CD14-positive monocyte (primary cell): ENCODE measurements at regions not wholly inside any gene's neighbourhood (a gene's known extent, or its start where the extent isn't known, plus 50 kb on each side); places are given as distances from the start of the nearest gene placed in this dataset.
A peak's percentile ranks its signal among the peaks of the same experiment; 100 is the strongest.

Experiments used
- DNase-seq, 3 donors: peaks; one replicate each; pipeline ENCODE4 v3.0.0-alpha.2; 2011 to 2022
- H2AFZ ChIP-seq: 2 replicates; pipeline ENCODE4 v1.6.0; 2012; ENCODE audit warnings: mild to moderate bottlenecking, low read depth, low read length, inconsistent platforms; ENCODE audit not compliant: insufficient read depth, poor library complexity, severe bottlenecking
- H3K27ac ChIP-seq, 2 donors: 1 replicate in 1 of 2; 2 replicates in 1 of 2; pipeline ENCODE4 v1.5.1; 2012 to 2013; ENCODE audit warnings: low read length in 2 of 2, control low read depth in 1 of 2, inconsistent platforms in 1 of 2, low read depth in 1 of 2, mild to moderate bottlenecking in 1 of 2
- H3K27me3 ChIP-seq, 2 donors: one replicate each; pipeline versions ENCODE4 v1.6.0 to v1.6.1; 2011 to 2013; ENCODE audit warnings: low read length in 2 of 2; ENCODE audit not compliant: control insufficient read depth in 2 of 2, insufficient read depth in 2 of 2
- H3K36me3 ChIP-seq, 2 donors: replicated peaks in 1 of 2; 1 replicate in 1 of 2; 2 replicates in 1 of 2; pipeline versions ENCODE4 v1.5.1 to v1.6.1; 2012 to 2013; ENCODE audit warnings: low read length in 2 of 2, control low read depth in 1 of 2, inconsistent platforms in 1 of 2, mild to moderate bottlenecking in 1 of 2; ENCODE audit not compliant: insufficient read depth in 2 of 2, control insufficient read depth in 1 of 2
- H3K4me1 ChIP-seq, 2 donors: 1 replicate in 1 of 2; 2 replicates in 1 of 2; pipeline versions ENCODE4 v1.5.1 to v1.6.1; 2012 to 2013; ENCODE audit warnings: low read length in 2 of 2, control low read depth in 1 of 2, inconsistent platforms in 1 of 2, mild to moderate bottlenecking in 1 of 2, moderate library complexity in 1 of 2; ENCODE audit not compliant: insufficient read depth in 2 of 2, control insufficient read depth in 1 of 2
- H3K4me2 ChIP-seq: replicated peaks from 2 replicates; pipeline ENCODE3; 2012; ENCODE audit warnings: low read length, moderate library complexity, mild to moderate bottlenecking; ENCODE audit not compliant: poor library complexity, severe bottlenecking; ENCODE audit errors: extremely low read depth
- H3K4me3 ChIP-seq, 3 experiments: fragments of 200-600 bp in 1 of 3; sonication (generic) in 1 of 3; replicated peaks in 1 of 3; 1 replicate in 2 of 3; 2 replicates in 1 of 3; pipeline ENCODE4 v1.5.1; 2011 to 2013; ENCODE audit warnings: low read length in 3 of 3, mild to moderate bottlenecking in 3 of 3, control low read depth in 2 of 3, low read depth in 2 of 3, inconsistent platforms in 1 of 3, moderate library complexity in 1 of 3
- H3K79me2 ChIP-seq: 2 replicates; pipeline ENCODE4 v1.6.0; 2012; ENCODE audit warnings: mild to moderate bottlenecking, control low read depth, inconsistent platforms, low read length, moderate library complexity; ENCODE audit not compliant: insufficient read depth
- H3K9ac ChIP-seq: 2 replicates; pipeline ENCODE4 v1.6.0; 2017; ENCODE audit warnings: low read length, mild to moderate bottlenecking; ENCODE audit not compliant: insufficient read depth, poor library complexity, severe bottlenecking
- H3K9me3 ChIP-seq, 2 donors: replicated peaks in 1 of 2; 1 replicate in 1 of 2; 2 replicates in 1 of 2; pipeline versions ENCODE4 v1.5.1 to v1.6.1; 2012 to 2013; ENCODE audit warnings: low read length in 2 of 2, control low read depth in 1 of 2; ENCODE audit not compliant: control insufficient read depth in 1 of 2, insufficient read depth in 1 of 2
- H4K20me1 ChIP-seq: 2 replicates; pipeline ENCODE4 v1.6.0; 2012; ENCODE audit warnings: mild to moderate bottlenecking, low read length, control low read depth, moderate library complexity; ENCODE audit not compliant: insufficient read depth
- H3K27ac Mint-ChIP-seq, 7 donors: one replicate each; pipeline ENCODE4 v1.8.0; 2020; ENCODE audit warnings: mild to moderate bottlenecking in 7 of 7, mixed read lengths in 7 of 7, moderate library complexity in 6 of 7, inconsistent platforms in 2 of 7
- H3K27me3 Mint-ChIP-seq, 3 donors: one replicate each; pipeline ENCODE4 v1.8.0; 2021 to 2022; ENCODE audit warnings: low read depth in 3 of 3, mild to moderate bottlenecking in 3 of 3, mixed read lengths in 3 of 3, moderate library complexity in 3 of 3, inconsistent platforms in 1 of 3
- H3K36me3 Mint-ChIP-seq, 2 donors: one replicate each; pipeline ENCODE4 v1.8.0; 2020; ENCODE audit warnings: mixed read lengths in 2 of 2, inconsistent platforms in 1 of 2, mild to moderate bottlenecking in 1 of 2
- H3K4me1 Mint-ChIP-seq: one replicate; pipeline ENCODE4 v1.8.0; 2020; ENCODE audit warnings: mild to moderate bottlenecking, mixed read lengths
- H3K4me3 Mint-ChIP-seq, 2 donors: one replicate each; pipeline ENCODE4 v1.8.0; 2020; ENCODE audit warnings: mild to moderate bottlenecking in 2 of 2, mixed read lengths in 2 of 2, moderate library complexity in 1 of 2
- H3K9me3 Mint-ChIP-seq, 7 donors: one replicate each; pipeline ENCODE4 v1.8.0; 2020 to 2022; ENCODE audit warnings: mixed read lengths in 7 of 7, mild to moderate bottlenecking in 6 of 7, moderate library complexity in 6 of 7, inconsistent platforms in 2 of 7
- CTCF ChIP-seq: fragments of 200-600 bp; IDR thresholded peaks from one replicate; pipeline ENCODE4 v1.8.0; 2022; ENCODE audit warnings: antibody characterized with exemption, mild to moderate bottlenecking
- WGBS: methylation state at CpG from one replicate; pipeline ENCODE4 v1.1.5; 2013; ENCODE audit warnings: missing lambda C conversion rate; ENCODE audit not compliant: insufficient coverage; 5-methylcytosine and 5-hydroxymethylcytosine counted together
- intact Hi-C, 2 donors: fragments of 100-400 bp; cut with micrococcal nuclease; formaldehyde crosslinking; loops; one replicate each; pipeline versions ENCODE4 v1.15.0 to v1.15.1; 2023

- no peak overlapping the region for H3K27ac Mint-ChIP-seq
- peak in 1 of 3 donors; percentile 48 for DNase-seq
- intact Hi-C loops = no loop called here
Observed at GRCh38 chr12:25615119-25615518, 62.0 kb upstream of the LMNTD1 start.

GRCh38 chr12:25616286-25616685 lies 63.2 kb upstream of the LMNTD1 start:
- H3K4me1 ChIP-seq = no peaks in the 10 kb centered on the region
- no peak overlapping the region for H3K4me2 ChIP-seq
- no peak overlapping the region for H3K4me3 ChIP-seq
- H3K4me3 Mint-ChIP-seq = no peak overlapping the region
- H3K79me2 ChIP-seq = no peaks in the 10 kb centered on the region
- H3K9me3 ChIP-seq = no peaks in the 10 kb centered on the region
- no peaks in the 10 kb centered on the region for H3K27me3 Mint-ChIP-seq
- H3K4me1 Mint-ChIP-seq = no peaks in the 10 kb centered on the region
- no peak for TF ChIP-seq CTCF
- intact Hi-C loops = no loop called here
- peaks cover 0 to 6% (median 0%) of the 10 kb centered on the region in 7 donors for H3K9me3 Mint-ChIP-seq
- DNase-seq = no peak
- H3K27me3 ChIP-seq = no peaks in the 10 kb centered on the region
- no peak overlapping the region for H3K27ac ChIP-seq
- peak overlapping the region in 1 of 7 donors; percentile 43 for H3K27ac Mint-ChIP-seq
- no peak overlapping the region for H2AFZ ChIP-seq
- no peaks in the 10 kb centered on the region for H3K36me3 Mint-ChIP-seq
- no peaks in the 10 kb centered on the region for H4K20me1 ChIP-seq
- no peaks in the 10 kb centered on the region for H3K36me3 ChIP-seq
- H3K9ac ChIP-seq = no peak overlapping the region
- 100% methylated on average over 1 of the region's 1 CpG for WGBS

More at GRCh38 chr12:25615119-25615518, 62.0 kb upstream of the LMNTD1 start:
- H3K9me3 ChIP-seq = peaks cover 0 to 2% of the 10 kb centered on the region in 2 donors
- no peaks in the 10 kb centered on the region for H3K27me3 ChIP-seq
- H3K9ac ChIP-seq = no peak overlapping the region
- 0% methylated on average over 1 of the region's 3 CpGs for WGBS
- no peaks in the 10 kb centered on the region for H3K4me1 ChIP-seq
- no peaks in the 10 kb centered on the region for H3K36me3 Mint-ChIP-seq
- peaks cover 0 to 6% (median 3%) of the 10 kb centered on the region in 7 donors for H3K9me3 Mint-ChIP-seq
- H3K4me2 ChIP-seq = no peak overlapping the region
- no peak overlapping the region for H3K27ac ChIP-seq
- H3K27me3 Mint-ChIP-seq = no peaks in the 10 kb centered on the region
- no peak overlapping the region for H2AFZ ChIP-seq
- no peaks in the 10 kb centered on the region for H3K4me1 Mint-ChIP-seq
- H4K20me1 ChIP-seq = no peaks in the 10 kb centered on the region
- no peaks in the 10 kb centered on the region for H3K79me2 ChIP-seq
- H3K36me3 ChIP-seq = no peaks in the 10 kb centered on the region
- H3K4me3 ChIP-seq = no peak overlapping the region
- TF ChIP-seq CTCF = no peak
- no peak overlapping the region for H3K4me3 Mint-ChIP-seq
